HG03378 (cell line): ENCODE measurements at regions not wholly inside any gene's neighbourhood (a gene's known extent, or its start where the extent isn't known, plus 50 kb on each side); places are given as distances from the start of the nearest gene placed in this dataset.

Source experiments
- ATAC-seq: cut with Tn5 transposase; IDR thresholded peaks from one replicate; pipeline ENCODE4 v1.9.1; 2021; ENCODE audit warnings: mild to moderate bottlenecking, moderate library complexity; ENCODE audit not compliant: unreplicated experiment

GRCh38 chr4:62913065-62913464, 1496.2 kb downstream of the TECRL start:
- no peak for ATAC-seq

GRCh38 chr4:62912531-62912930, 1496.7 kb downstream of the TECRL start:
- no peak for ATAC-seq

DNA sequence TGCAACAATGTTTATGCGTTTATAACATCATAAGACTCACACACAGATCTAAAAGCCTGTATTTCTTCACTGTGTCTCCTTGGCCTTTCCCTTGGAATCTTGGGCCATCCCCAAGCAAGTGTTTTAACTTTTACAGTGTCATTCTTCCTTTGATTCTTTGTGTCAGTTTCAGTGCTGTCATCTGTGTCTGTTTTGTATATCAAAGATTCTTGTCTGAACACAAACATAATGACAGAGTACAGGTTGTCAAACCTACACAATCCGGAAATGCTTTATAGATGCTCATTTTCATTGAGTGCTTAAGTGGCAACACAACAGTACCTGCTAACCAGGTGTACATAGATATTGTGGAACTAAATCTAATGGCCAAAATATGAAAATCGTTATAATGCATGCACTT, 1500.0 kb downstream of the TECRL start:
- ATAC-seq = no peak

GRCh38 chr4:62901101-62901500, 1508.1 kb downstream of the TECRL start:
- ATAC-seq = no peak

DNA sequence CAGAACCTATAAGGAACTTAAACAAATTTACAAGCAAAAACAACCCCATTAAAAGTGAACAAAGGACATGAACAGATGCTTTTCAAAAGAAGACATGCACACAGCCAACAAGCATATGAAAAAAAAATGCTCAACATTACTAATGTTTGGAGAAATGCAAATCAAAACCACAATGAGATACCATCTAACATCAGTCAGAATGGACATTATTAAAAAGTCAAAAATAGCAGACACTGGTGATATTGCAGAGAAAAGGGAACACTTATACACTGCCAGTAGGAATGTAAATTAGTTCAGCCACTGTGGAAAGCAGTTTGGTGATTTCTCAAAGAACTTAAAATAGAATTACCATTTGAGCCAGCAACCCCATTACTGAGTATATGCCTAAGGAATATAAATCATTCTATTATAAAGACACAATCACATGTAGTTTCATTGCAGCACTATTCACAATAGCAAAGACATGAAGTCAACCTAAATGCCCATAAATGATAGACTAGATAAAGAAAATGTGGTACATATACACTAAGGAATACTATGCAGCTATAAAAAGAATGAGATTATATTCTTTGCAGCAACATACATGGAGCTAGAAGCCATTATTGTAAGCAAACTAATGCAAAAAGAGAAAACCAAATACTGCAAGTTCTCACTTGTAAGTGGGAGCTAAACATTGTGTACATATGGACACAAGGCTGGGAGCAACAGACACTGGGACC, 1509.4 kb downstream of the TECRL start:
- no peak for ATAC-seq

DNA sequence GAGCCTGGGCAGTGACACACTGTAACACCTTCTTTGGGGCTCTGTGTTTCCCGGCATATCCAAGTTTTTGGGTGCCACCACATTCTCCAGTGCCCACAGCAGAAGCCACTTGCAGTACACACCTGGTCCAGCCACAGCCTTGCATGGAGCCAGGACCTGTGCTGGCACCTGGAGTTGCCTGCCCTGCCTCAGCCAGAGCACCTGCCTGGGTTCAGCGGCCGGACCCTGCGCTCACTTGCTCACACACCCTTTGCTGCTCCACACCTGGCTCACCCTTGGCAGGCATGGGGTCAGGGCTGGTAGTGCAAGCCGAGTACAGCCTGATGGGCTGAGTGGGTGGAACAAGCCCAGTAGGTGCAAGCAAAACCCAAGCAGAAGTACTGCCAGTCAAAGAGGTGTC, 1511.1 kb downstream of the TECRL start:
- no peak for ATAC-seq

GRCh38 chr4:62896721-62897120, 1512.5 kb downstream of the TECRL start:
- no peak for ATAC-seq

DNA sequence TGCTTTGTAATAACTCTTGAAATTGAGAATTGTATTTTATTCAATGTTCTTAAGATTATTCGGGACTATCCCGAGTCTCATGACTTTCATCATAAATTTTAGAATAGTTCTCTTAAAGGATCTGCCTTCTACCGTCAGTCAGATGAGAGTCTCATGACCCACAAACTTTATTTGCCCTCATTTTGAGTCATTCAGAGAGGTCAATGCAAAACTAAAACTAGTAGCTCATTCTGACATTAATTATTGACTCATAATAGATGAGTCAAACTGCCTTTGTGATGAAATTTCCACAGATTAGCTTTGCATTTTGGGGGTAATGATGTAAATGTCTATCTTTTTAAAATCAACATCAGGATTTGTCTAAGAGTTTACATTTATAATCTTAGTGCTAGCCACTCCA, 1527.3 kb downstream of the TECRL start:
- no peak for ATAC-seq

- no peak for ATAC-seq
These were observed 1528.0 kb downstream of the TECRL start for GRCh38 chr4:62881210-62881609.

DNA sequence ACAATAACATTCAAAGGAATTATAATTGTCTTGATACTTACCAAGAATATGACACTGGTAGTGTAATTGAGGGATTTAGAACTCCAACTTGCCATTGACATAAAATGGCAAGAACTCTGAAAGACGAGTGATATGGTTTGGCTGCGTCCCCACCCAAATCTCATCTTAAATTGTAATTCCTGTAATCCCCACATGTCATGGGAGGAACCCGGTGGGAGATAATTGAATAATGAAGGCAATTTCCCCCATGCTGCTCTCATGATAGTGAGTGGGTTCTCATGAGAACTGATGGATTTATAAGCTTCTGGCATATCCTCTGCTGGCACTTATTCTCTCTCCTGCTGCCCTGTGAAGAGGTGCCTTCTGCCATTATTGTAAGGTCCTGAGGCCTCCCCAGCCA, 1536.4 kb downstream of the TECRL start:
- no peak for ATAC-seq

DNA sequence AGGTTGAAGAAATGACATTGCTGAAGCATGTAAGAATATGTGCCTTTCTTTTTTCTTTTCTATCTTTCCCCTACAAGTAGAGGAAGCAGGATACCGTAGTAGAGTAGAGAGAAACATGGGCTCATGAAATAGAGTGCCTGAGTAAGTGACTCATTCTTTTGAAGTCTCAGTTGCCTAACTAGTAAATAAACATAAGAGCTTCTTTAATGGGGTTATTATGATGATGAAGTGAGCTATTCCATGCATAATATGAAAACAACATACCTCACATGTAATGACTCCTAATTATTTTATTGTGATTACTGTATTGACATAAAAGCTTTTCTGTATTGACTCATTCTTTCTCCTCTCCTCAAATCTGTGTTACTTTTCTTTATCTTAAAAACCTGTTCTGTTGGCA, 1538.2 kb downstream of the TECRL start:
- ATAC-seq = no peak

DNA sequence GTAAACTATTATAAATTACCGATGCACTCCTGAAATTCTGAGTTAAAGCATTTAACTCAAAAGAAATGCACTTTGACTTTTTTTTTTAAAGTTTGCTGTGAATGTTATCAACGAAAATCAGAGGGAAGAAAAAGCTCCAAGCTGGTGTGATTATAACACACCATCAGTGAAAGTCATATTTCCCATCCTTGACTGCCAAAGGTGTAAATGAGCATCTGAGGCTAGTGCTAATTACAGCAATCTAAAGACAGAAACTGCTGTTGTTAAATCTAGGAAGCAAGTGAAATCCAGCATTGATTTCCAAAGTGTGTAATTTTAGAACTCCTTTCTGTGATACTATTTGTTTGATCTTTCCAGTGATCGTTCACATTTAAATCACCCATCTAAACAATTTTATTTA, 1538.8 kb downstream of the TECRL start:
- no peak for ATAC-seq

DNA sequence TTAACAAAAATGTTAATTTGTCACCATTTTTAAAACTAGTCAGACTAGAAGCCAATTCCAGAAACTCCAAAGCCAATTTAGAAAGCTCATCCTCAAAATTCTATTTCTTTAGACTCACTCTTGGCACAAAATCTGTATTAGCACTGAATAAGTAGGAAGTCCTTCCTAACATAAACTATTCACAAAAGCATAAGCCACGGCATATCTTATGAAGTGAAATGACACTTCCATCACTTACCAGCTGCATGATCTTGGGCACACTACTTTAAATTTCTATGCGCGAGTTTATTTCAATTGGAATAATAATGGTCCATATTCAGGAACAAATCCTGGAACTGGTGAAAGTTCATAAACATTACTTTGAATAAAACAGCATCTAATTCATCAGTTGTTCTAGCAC, 1544.0 kb downstream of the TECRL start:
- ATAC-seq = no peak

DNA sequence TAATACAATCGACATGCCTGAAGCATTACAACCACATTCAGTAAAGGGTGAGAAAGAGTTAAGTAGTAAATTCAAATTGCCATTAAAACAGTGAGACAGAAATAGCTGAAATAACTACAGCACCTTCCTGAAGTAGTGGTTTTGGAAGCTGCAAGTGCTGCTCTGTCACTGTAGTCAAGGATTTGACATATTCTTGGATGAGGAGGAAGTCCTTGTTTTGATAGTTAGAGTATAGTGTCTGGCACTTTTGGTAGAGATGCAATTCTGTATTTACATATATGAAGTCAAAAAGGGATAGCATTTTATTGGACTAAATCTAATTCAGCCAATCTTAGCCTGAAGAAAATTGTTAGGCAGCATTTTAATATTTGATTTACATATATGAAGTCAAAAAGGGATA, 1559.6 kb downstream of the TECRL start:
- no peak for ATAC-seq

DNA sequence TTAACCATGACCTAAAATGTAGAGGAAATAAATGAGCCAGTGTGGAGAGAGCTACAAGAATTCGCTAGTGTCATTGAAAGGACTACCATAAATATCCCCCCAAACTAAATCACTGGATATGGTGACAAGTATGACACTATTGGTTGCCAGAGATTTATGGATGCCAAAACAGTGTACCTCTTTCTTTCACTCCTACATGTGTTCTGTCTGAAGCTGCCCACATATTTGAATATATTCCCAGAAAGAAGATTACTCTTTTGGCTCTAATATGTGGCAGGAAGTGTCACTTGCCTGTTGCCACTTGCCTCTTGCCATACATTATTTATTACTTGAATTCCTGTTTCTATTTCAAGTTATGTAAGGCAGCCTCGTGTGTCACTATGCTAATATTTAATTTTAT, 1573.6 kb downstream of the TECRL start:
- no peak for ATAC-seq

- no peak for ATAC-seq
These were observed 1586.9 kb downstream of the TECRL start for GRCh38 chr4:62822306-62822705.

GRCh38 chr4:62816566-62816965, 1592.7 kb downstream of the TECRL start:
- no peak for ATAC-seq

DNA sequence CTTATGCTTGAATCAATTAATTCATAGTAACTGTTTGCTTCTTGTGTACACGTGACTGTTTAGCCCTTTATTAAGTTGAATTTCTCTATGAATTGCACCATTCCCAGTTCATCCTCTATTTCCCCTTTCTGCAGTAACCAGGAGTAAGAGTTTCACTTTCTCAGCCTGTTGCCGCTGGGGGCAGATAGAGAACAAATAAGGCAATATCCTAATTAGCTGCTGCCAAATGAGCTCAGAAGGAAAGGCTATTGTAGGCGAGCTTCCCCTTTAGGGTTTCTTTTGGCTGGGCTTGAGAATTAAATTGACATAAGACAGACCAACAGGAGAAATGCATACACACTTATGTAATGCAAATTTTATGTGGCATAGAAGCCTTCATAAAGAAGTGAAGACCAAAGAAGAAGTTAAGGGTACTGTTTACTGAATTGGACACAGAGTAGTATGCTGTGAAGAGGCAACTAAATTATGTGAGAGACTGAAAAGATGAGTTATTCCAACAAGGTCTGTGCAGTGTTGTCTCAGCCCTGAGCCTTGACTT, 1594.7 kb downstream of the TECRL start:
- ATAC-seq = no peak

DNA sequence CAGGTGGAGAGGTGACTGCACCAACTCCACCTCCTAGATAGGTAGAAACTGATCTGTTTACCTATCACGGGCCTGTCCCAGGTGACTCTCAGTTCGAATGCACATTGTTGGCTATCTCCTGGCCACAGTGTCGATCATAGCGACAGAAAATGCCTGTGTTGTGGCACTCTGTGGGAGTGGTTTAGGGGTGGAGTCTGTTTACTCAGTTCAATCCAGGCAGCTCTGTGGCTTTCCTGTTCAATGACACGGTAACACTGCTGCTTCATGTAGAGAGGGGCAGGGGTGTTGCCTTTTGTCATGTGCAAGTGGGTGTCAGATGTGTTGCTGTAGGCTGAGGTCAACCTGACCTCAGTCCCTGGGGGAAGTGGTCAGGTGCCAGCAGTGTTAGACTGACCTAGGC, 1602.4 kb downstream of the TECRL start:
- no peak for ATAC-seq

GRCh38 chr4:62804075-62804474, 1603.9 kb downstream of the ADGRL3 start:
- ATAC-seq = no peak

GRCh38 chr4:62797221-62797620, 1597.1 kb downstream of the ADGRL3 start:
- no peak for ATAC-seq

- ATAC-seq = no peak
These were observed 1591.3 kb downstream of the ADGRL3 start for GRCh38 chr4:62791386-62791785.

GRCh38 chr4:62771983-62772557, 1571.9 kb downstream of the ADGRL3 start:
- ATAC-seq = no peak
